ENCODE measurements at regions not wholly inside any gene's neighbourhood (a gene's known extent, or its start where the extent isn't known, plus 50 kb on each side); places are given as distances from the start of the nearest gene placed in this dataset.
"Not testable (repeated sequence)": the region's sequence is repeated elsewhere in the genome, so short reads cannot be mapped to it uniquely, and the experiment has no call there.

DNA sequence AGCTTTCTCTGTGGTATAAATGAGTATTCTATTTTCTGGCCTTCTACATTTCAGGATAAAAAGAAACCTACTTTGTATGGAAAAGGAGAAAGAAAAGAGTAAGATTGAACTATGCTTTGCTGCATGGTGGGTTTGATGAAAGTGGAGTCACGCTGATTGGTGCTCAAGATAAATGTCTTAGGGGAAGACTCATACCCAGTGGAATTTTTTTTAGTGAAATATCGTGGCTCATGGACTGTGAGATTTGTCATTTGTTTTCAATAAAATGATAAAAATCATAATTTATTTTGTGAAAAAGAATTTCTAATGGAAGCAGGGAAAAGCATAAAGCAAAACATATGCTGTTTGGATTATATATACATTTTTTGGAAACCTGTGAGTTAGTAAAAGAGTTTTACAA, 292.5 kb downstream of the ZPLD1 start:
- no peaks in the 10 kb centered on the region for H3K27me3 ChIP-seq (ENCODE audit: control insufficient read depth, insufficient read depth, low read length)
- ChIA-PET CTCF (no interaction called here), POLR2A (no interaction called here)
- no peak overlapping the region for H3K4me3 ChIP-seq (ENCODE audit: low read depth, low read length)
- TF ChIP-seq, protein P1, sequence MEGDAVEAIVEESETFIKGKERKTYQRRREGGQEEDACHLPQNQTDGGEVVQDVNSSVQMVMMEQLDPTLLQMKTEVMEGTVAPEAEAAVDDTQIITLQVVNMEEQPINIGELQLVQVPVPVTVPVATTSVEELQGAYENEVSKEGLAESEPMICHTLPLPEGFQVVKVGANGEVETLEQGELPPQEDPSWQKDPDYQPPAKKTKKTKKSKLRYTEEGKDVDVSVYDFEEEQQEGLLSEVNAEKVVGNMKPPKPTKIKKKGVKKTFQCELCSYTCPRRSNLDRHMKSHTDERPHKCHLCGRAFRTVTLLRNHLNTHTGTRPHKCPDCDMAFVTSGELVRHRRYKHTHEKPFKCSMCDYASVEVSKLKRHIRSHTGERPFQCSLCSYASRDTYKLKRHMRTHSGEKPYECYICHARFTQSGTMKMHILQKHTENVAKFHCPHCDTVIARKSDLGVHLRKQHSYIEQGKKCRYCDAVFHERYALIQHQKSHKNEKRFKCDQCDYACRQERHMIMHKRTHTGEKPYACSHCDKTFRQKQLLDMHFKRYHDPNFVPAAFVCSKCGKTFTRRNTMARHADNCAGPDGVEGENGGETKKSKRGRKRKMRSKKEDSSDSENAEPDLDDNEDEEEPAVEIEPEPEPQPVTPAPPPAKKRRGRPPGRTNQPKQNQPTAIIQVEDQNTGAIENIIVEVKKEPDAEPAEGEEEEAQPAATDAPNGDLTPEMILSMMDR (IDR thresholded peaks at IDR 0.05; ENCODE audit: insufficient read depth, low read depth, low read length): no peak
- no peaks in the 10 kb centered on the region for H3K36me3 ChIP-seq (ENCODE audit: control insufficient read depth, insufficient read depth, low read length)
- no peak for DNase-seq (ENCODE audit: low read depth)

DNA sequence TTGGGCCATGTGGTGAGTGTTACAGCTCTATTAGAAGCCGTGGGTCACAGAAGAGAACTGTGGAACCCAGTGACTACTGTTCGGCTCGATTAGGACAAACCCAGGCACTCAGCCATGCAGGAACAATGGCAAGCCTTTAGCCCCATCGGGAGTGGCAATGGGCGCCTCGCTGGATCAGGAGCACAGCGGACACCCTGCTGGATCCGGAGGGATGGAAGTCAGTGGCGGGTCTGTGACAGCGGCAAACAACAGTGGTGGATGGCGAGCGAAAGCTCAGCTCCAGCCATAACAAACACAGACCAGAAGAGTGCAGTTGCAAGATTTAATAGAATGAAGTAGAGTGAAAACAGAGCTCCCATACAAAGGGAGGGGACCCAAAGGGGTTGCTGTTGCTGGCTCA, 297.8 kb downstream of the ZPLD1 start:
- POLR2A ChIA-PET; H3K27me3 ChIP-seq (ENCODE audit: control insufficient read depth, insufficient read depth, low read length); H3K36me3 ChIP-seq (ENCODE audit: control insufficient read depth, insufficient read depth, low read length); CTCF ChIA-PET; H3K4me3 ChIP-seq (ENCODE audit: low read depth, low read length); DNase-seq (ENCODE audit: low read depth): not testable (repeated sequence)

DNA sequence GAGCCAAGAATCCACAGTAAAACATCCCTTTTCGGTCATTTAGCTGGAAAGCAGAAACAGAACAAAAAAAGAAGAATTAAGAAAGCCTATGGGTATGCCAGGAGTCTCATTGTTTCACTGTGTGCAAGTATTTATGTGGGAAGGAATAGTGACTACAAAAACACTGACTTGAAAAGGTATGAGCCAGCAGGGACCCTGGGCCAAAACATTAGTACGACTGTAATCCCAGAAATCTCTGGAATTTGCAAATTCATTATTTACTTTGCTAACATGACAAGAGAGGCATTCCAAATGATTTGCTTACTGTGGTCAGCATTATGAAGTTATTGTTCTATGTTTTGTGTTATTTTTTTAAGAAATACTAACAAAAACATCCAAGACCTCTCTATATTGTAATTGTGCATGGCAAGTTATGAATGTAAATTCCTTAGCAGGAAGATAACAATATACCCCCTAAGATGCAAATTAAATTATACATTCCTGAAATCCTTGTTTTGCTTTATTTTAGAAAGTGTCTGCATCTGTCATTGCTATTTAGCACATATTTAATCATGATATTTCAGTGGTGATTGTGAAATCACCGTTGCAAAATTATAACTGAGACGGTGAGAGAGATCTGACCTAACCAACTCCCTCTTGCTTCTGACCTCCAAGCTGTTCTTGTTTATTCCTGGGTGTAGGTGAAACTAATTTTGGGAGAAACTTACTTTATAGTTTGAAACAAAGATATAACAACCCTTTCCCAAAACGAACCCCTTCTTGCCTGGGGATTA, 299.2 kb downstream of the ZPLD1 start:
- TF ChIP-seq, protein P1 (IDR thresholded peaks at IDR 0.05; ENCODE audit: insufficient read depth, low read depth, low read length): no peak
- H3K4me3 ChIP-seq (ENCODE audit: low read depth, low read length): no peak overlapping the region
- H3K27me3 ChIP-seq (ENCODE audit: control insufficient read depth, insufficient read depth, low read length): no peaks in the 10 kb centered on the region
- no peaks in the 10 kb centered on the region for H3K36me3 ChIP-seq (ENCODE audit: control insufficient read depth, insufficient read depth, low read length)
- POLR2A ChIA-PET: no interaction called here
- CTCF ChIA-PET: interaction anchor here (1.5 kb wide), 1 partner anchor 60 kb away, joined by 5 read pairs; no protein-coding TSS in a partner anchor
- DNase-seq (ENCODE audit: low read depth): peak; percentile 49

DNA sequence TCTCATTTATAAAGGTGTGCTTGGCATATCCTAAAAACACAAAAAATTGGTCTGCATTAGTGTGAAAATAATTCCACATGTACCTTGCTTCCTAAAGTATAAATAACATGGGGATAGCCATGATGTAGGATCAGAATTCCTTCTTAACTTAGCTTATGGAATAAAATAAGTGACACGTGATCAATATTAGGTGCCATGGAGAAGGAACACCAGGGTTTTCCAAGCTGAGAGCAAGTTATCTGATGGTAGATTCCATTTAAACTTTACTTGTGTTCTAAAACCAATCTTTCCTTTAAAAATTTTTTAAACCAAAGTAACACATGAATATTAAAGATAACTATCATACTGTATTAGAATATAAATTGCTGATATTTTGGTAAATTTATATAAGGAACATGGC, 300.5 kb downstream of the ZPLD1 start:
- no peak for DNase-seq (ENCODE audit: low read depth)
- POLR2A ChIA-PET: no interaction called here
- H3K27me3 ChIP-seq (ENCODE audit: control insufficient read depth, insufficient read depth, low read length): no peaks in the 10 kb centered on the region
- H3K4me3 ChIP-seq (ENCODE audit: low read depth, low read length): no peak overlapping the region
- TF ChIP-seq, protein P1 (IDR thresholded peaks at IDR 0.05; ENCODE audit: insufficient read depth, low read depth, low read length): no peak
- CTCF ChIA-PET: interaction anchor here (0.7 to 1.5 kb wide), 2 partner anchors 13 to 62 kb away, joined by 3 to 5 read pairs; no protein-coding TSS in a partner anchor
- H3K36me3 ChIP-seq (ENCODE audit: control insufficient read depth, insufficient read depth, low read length): no peaks in the 10 kb centered on the region

DNA sequence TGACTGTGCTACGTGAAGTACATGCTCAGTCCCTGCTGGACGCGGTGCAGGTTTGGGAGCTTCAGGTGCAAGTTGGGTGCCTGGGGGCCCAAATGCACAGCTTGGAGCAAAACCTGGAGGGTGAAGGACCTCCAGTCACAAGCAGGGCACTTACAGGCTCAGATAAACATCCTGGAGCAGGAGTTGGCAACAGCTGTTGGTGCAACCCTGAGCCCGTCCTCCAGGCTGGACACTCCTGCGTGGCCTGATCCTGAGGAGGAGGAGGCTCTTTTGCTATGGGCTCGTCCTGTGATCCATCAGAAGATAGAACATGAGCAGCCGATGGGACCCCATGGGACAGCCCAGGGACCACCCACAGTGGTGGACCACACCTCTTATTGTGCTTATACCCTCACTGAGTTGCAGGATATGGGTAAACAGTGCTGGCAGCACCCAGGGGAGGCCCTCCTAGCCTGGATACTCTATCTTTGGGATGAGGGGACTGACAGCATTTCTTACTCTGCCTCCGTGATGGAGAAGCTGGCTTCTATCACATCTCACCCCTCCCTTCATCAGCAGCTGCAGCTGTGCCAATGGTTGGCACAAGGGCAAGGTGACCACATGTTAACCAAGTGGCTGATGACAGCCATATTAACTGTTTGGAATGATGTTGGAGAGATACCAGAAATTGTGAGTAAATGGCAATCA, 301.6 kb downstream of the ZPLD1 start:
- no peak for DNase-seq (ENCODE audit: low read depth)
- H3K4me3 ChIP-seq (ENCODE audit: low read depth, low read length): no peak overlapping the region
- H3K27me3 ChIP-seq (ENCODE audit: control insufficient read depth, insufficient read depth, low read length): no peaks in the 10 kb centered on the region
- H3K36me3 ChIP-seq (ENCODE audit: control insufficient read depth, insufficient read depth, low read length): no peaks in the 10 kb centered on the region
- ChIA-PET POLR2A (no interaction called here), CTCF (interaction anchor here (2.4 kb wide), 1 partner anchor 63 kb away, joined by 9 read pairs; no protein-coding TSS in a partner anchor)
- TF ChIP-seq, protein P1 (IDR thresholded peaks at IDR 0.05; ENCODE audit: insufficient read depth, low read depth, low read length): no peak

Measured in BJ (cell line).